GM12891 (cell line): ENCODE measurements at regions not wholly inside any gene's neighbourhood (a gene's known extent, or its start where the extent isn't known, plus 50 kb on each side); places are given as distances from the start of the nearest gene placed in this dataset.
"Not testable (repeated sequence)": the region's sequence is repeated elsewhere in the genome, so short reads cannot be mapped to it uniquely, and the experiment has no call there.

Experiments used
- DNase-seq: peaks from one replicate; pipeline ENCODE4 v3.0.0; 2011; ENCODE audit warnings: low spot score; ENCODE audit not compliant: insufficient read length
- FAIRE-seq: peaks from 2 replicates; lab custom pipeline; 2011; peaks lifted over from hg19 to GRCh38; lab: Jason Lieb, UNC
- PAX5 ChIP-seq: IDR thresholded peaks from 2 replicates; pipeline ENCODE4 v1.6.1; 2011; ENCODE audit warnings: low read length, moderate library complexity, mild to moderate bottlenecking; ENCODE audit not compliant: insufficient read depth, severe bottlenecking
- POLR2A ChIP-seq: IDR thresholded peaks from 2 replicates; pipeline ENCODE4 v1.6.1; 2011; ENCODE audit warnings: low read depth, low read length, control low read depth
- POLR2AphosphoS5 ChIP-seq: IDR thresholded peaks from 2 replicates; pipeline ENCODE4 v1.6.1; 2011; ENCODE audit warnings: low read depth, low read length, control low read depth
- POU2F2 ChIP-seq: IDR thresholded peaks from 2 replicates; pipeline ENCODE4 v1.6.1; 2011; ENCODE audit warnings: low read depth, mild to moderate bottlenecking, control low read depth, low read length, moderate library complexity
- SPI1 ChIP-seq: IDR thresholded peaks from 2 replicates; pipeline ENCODE4 v1.6.1; 2011; ENCODE audit warnings: low read depth, low read length, control low read depth
- TAF1 ChIP-seq: IDR thresholded peaks from 2 replicates; pipeline ENCODE4 v1.6.1; 2011; ENCODE audit warnings: low read depth, low read length, control low read depth

- FAIRE-seq (no peak), DNase-seq (no peak)
- TF ChIP-seq POLR2A (no peak), TAF1 (no peak), POU2F2 (no peak), SPI1 (no peak), PAX5 (no peak), POLR2AphosphoS5 (no peak)
Observed at GRCh38 chr7:68787566-68787965, 810.7 kb upstream of the AUTS2 start.

DNA sequence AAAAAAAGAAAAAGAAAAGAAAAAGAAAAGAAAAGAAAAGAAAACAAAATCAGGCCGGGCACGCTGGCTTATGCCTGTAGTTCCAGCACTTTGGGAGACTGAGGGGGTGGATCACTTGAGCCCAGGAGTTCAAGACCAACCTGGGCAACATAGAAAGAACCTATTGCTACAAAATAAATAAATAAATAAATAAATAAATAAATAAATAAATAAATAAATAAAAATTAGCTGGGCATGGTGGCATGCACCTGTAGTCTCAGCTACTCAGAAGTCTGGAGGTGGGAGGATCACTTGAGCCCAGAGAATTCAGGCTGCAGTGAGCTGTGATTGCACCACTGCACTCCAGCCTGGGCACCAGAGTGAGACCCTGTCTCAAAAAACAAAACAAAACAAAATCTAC is 809.7 kb upstream of the AUTS2 start:
- FAIRE-seq, DNase-seq: not testable (repeated sequence)

DNA sequence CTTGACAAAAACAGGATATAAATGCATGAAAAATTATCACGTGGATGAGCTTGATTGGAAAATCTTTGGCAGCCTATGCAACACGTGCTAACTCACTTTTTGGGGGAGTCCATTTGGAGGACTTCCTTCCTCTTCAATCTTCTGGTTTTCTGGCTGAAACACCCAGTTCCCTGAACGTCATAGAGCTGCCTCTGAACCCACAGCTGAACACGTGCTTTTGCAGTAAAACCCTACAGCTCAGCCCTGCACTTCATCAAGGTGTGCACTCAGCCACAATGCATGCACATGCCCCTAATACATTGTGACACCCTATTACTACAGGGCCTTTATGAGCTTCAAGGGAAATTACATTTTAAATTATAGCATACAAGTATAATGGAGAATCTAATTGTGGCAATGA is 808.7 kb upstream of the AUTS2 start:
- FAIRE-seq (no peak), DNase-seq (no peak)
- no peak for TF ChIP-seq POLR2A
- TF ChIP-seq POU2F2, result no peak
- TF ChIP-seq PAX5, result no peak
- no peak for TF ChIP-seq POLR2AphosphoS5
- no peak for TF ChIP-seq SPI1
- no peak for TF ChIP-seq TAF1

DNA sequence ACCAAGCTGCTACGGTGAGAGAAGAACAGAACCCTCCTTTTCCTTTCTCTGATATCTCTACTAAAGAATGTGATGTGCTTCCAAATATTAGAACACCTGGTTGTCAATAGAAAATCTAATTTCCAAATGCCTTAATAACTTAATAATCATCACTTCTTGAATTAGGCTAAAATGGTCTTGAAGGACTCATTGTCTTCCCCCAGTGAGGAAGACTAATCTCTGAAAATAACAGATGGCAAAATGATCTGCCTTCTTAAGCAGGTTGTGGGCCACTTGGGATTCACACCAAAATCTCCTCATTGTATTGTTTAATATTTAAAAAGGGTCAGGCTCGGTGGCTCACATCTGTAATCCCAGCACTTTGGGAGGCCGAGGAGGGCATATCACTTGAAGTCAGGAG is 805.9 kb upstream of the AUTS2 start:
- DNase-seq (no peak), FAIRE-seq (no peak)
- TF ChIP-seq POU2F2, result no peak
- no peak for TF ChIP-seq TAF1
- no peak for TF ChIP-seq PAX5
- no peak for TF ChIP-seq SPI1
- TF ChIP-seq POLR2A, result no peak
- no peak for TF ChIP-seq POLR2AphosphoS5

- TF ChIP-seq POLR2AphosphoS5, result no peak
- no peak for TF ChIP-seq POU2F2
- no peak for TF ChIP-seq POLR2A
- no peak for TF ChIP-seq TAF1
- no peak for TF ChIP-seq SPI1
- no peak for TF ChIP-seq PAX5
- DNase-seq (no peak), FAIRE-seq (no peak)
Observed at GRCh38 chr7:68793513-68793912, 804.8 kb upstream of the AUTS2 start.

- TF ChIP-seq SPI1 (no peak), TAF1 (no peak), PAX5 (no peak), POU2F2 (no peak)
- FAIRE-seq (no peak), DNase-seq (no peak)
Observed at GRCh38 chr7:68800316-68800715, 798.0 kb upstream of the AUTS2 start.

DNA sequence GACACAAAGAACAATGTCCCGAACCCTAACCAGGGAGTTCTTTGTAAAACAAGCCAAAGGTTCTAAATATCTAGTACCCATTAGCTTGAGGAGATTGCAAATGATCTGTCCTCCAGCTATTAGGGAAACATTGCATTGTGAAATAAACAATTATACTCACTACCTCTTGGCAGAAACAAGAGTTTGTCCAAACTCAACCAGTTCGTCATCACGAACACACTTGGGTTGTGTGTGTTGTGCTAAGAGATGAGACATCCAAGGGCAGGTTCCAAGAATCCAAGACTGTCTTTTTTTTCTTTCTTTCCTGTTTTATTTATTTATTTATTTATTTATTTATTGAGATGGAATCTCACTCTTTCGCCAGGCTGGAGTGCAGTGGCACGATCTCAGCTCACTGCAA is 793.1 kb upstream of the AUTS2 start:
- TF ChIP-seq SPI1 (no peak), POLR2AphosphoS5 (no peak), POLR2A (no peak), TAF1 (no peak), PAX5 (no peak), POU2F2 (no peak)
- FAIRE-seq, result no peak

DNA sequence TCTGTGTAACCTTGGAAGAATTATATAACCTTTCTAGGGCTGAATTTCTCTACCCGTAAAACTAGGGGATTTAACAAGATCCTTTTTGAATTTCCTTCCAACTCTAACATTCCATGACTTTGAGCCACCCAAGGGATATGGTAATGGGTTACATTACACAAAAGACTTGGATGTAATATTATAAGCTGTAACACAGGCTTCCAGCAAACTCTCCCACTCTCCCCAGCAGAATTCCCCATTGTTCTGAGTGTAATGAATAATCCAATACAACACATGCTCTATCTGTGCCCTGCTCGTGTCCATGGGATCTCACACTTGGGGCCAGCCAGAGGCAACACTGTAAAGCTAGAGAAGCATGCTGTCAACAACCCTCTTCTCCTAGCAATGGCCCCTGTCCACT is 790.6 kb upstream of the AUTS2 start:
- FAIRE-seq, result no peak
- no peak for DNase-seq
- TF ChIP-seq TAF1, result no peak
- no peak for TF ChIP-seq POLR2AphosphoS5
- no peak for TF ChIP-seq SPI1
- no peak for TF ChIP-seq POU2F2
- no peak for TF ChIP-seq PAX5
- no peak for TF ChIP-seq POLR2A

More for the DNA sequence above, 793.1 kb upstream of the AUTS2 start:
- DNase-seq, result no peak

- DNase-seq (no peak), FAIRE-seq (no peak)
- no peak for TF ChIP-seq TAF1
- no peak for TF ChIP-seq POU2F2
- no peak for TF ChIP-seq SPI1
- TF ChIP-seq PAX5, result no peak
- no peak for TF ChIP-seq POLR2AphosphoS5
- no peak for TF ChIP-seq POLR2A
Observed at GRCh38 chr7:68813551-68814080, 784.7 kb upstream of the AUTS2 start.

GRCh38 chr7:68816491-68816890 is 781.8 kb upstream of the AUTS2 start:
- no peak for FAIRE-seq
- DNase-seq, result no peak
- TF ChIP-seq POLR2A (no peak), TAF1 (no peak), POU2F2 (no peak), POLR2AphosphoS5 (no peak), PAX5 (no peak), SPI1 (no peak)

DNA sequence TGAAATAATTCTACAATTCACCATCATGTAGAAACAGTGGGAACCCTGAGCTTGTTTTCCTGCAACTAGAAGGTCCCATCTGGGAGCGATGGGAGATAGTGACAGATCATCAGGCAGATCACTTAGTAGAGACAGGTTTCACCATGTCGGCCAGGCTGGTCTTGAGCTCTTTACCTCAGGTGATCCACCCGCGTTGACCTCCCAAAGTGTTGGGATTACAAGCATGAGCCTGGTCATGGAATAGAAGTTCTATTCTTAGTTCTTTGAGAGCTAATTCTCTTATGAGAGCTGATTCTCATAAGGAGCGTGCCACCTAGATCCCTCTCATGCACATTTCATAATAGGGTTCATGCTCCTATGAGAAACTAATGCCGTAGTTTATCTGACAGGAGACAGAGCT is 778.0 kb upstream of the AUTS2 start:
- DNase-seq (no peak), FAIRE-seq (no peak)
- TF ChIP-seq TAF1 (no peak), POU2F2 (no peak), PAX5 (no peak), POLR2AphosphoS5 (no peak), SPI1 (no peak), POLR2A (no peak)
